Upper lobe of left lung (tissue), 6 donors: ENCODE measurements at regions not wholly inside any gene's neighbourhood (a gene's known extent, or its start where the extent isn't known, plus 50 kb on each side); places are given as distances from the start of the nearest gene placed in this dataset.

ENCODE experiments used
- ATAC-seq, 2 donors: fragments of 200-7000 bp; cut with Tn5 transposase; one replicate each; pipeline ENCODE4 v1.9.1; 2022; ENCODE audit warnings: mild to moderate bottlenecking in 2 of 2, moderate library complexity in 2 of 2; ENCODE audit not compliant: low FRiP score in 2 of 2
- DNase-seq, 2 donors: peaks; one replicate each; pipeline ENCODE4 v3.0.0-alpha.2; 2019 to 2020
- H3K27ac ChIP-seq, 4 donors: fragments of 200-600 bp; sonication (generic); one replicate each; pipeline ENCODE4 v1.5.1; 2016 to 2019
- H3K27me3 ChIP-seq, 4 donors: fragments of 200-600 bp; sonication (generic); one replicate each; pipeline ENCODE4 v1.5.1; 2017 to 2019
- H3K36me3 ChIP-seq, 4 donors: fragments of 200-600 bp; sonication (generic); one replicate each; pipeline ENCODE4 v1.5.1; 2016 to 2019
- H3K4me1 ChIP-seq, 4 donors: fragments of 200-600 bp; sonication (generic); one replicate each; pipeline ENCODE4 v1.5.1; 2018 to 2019
- H3K4me3 ChIP-seq, 4 donors: fragments of 200-600 bp; sonication (generic); one replicate each; pipeline ENCODE4 v1.5.1; 2017 to 2019; ENCODE audit warnings: mild to moderate bottlenecking in 2 of 4, moderate library complexity in 1 of 4
- H3K9me3 ChIP-seq, 4 donors: fragments of 200-600 bp; sonication (generic); one replicate each; pipeline ENCODE4 v1.5.1; 2018 to 2019
- EP300 ChIP-seq, 4 donors: sonication (generic); formaldehyde crosslinking; IDR thresholded peaks; one replicate each; pipeline ENCODE4 v1.5.1; 2017; ENCODE audit warnings: antibody characterized with exemption in 4 of 4, control low read depth in 2 of 4
- POLR2A ChIP-seq, 4 donors: fragments of 450-650 bp; IDR thresholded peaks; one replicate each; pipeline ENCODE4 v1.5.1; 2016 to 2017; ENCODE audit warnings: antibody characterized with exemption in 4 of 4, mild to moderate bottlenecking in 2 of 4
- POLR2AphosphoS5 ChIP-seq, 2 donors: sonication (generic); formaldehyde crosslinking; IDR thresholded peaks; one replicate each; pipeline ENCODE4 v1.5.1; 2017; ENCODE audit warnings: antibody characterized with exemption in 2 of 2
- WGBS, 2 donors: methylation state at CpG; one replicate each; pipeline ENCODE4 v1.1.5; 2017 to 2018; 5-methylcytosine and 5-hydroxymethylcytosine counted together
- TF ChIP-seq, protein P1 (sequence below), 6 experiments: fragments of 450-650 bp in 4 of 6; fragments of 200-600 bp in 2 of 6; sonication (generic) in 2 of 6; IDR thresholded peaks; one replicate each; pipeline ENCODE4 v1.5.1; 2016 to 2019; ENCODE audit warnings: antibody characterized with exemption in 6 of 6
- donor health status: DM: no; HTN: no; CAD: no; lungs with moderate emphysema.
- donor health status: DM: no; HTN: yes; CAD: no; lungs with severe emphysema.

DNA sequence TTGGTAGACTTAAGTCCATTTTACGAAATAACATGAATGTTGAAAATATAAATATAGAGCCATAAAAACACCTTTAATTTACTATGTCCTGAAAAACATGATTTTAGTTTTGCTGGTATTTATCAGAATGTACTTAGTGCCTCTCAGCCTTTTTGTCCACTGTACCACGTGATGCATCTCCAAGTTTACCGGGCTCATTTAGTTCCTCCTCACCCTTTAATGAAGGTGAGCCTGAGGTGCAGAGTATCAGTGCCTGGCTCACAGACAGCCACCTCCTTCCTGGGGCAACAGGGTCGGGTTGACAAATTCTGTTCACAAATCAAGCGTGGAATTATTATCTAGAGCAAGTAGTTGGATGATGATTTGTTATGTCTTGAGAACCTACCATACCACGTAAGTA lies 420.5 kb upstream of the MEIS1 start:
- no peak overlapping the region for H3K27ac ChIP-seq
- H3K27me3 ChIP-seq: no peaks in the 10 kb centered on the region
- DNase-seq (no peak), ATAC-seq (no peak)
- H3K9me3 ChIP-seq: peaks cover 0 to 5% (median 0%) of the 10 kb centered on the region in 4 donors
- H3K4me3 ChIP-seq: no peak overlapping the region
- peaks cover 0 to 7% (median 0%) of the 10 kb centered on the region in 4 donors for H3K4me1 ChIP-seq
- H3K36me3 ChIP-seq: no peaks in the 10 kb centered on the region
- no peak for TF ChIP-seq POLR2AphosphoS5 (IDR thresholded peaks at IDR 0.05)
- no peak for TF ChIP-seq EP300 (IDR thresholded peaks at IDR 0.05)
- TF ChIP-seq, protein P1, sequence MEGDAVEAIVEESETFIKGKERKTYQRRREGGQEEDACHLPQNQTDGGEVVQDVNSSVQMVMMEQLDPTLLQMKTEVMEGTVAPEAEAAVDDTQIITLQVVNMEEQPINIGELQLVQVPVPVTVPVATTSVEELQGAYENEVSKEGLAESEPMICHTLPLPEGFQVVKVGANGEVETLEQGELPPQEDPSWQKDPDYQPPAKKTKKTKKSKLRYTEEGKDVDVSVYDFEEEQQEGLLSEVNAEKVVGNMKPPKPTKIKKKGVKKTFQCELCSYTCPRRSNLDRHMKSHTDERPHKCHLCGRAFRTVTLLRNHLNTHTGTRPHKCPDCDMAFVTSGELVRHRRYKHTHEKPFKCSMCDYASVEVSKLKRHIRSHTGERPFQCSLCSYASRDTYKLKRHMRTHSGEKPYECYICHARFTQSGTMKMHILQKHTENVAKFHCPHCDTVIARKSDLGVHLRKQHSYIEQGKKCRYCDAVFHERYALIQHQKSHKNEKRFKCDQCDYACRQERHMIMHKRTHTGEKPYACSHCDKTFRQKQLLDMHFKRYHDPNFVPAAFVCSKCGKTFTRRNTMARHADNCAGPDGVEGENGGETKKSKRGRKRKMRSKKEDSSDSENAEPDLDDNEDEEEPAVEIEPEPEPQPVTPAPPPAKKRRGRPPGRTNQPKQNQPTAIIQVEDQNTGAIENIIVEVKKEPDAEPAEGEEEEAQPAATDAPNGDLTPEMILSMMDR (IDR thresholded peaks at IDR 0.05): no peak
- no peak for TF ChIP-seq POLR2A (IDR thresholded peaks at IDR 0.05)
- WGBS, 2 donors: 86 to 87% methylated on average over 6 of the region's 6 CpGs

DNA sequence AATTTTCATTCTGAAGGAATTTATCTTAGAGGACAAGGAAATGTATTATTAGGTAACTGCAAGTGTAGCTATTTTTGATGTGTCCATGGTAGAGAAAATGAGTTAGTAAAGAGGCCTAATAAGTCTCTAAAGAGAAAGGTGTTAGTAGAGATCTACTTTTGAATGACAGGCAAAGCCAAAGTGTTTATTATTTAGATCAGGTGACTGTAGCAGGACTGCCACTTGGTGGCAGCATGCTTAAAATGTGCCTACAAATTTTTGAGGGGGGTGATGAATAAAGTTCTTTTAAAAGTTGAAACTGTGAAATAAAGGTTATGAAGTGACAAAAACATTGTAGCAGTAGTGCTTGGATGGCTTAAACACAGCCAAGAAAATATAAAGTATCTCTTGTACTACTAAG lies 421.5 kb upstream of the MEIS1 start:
- H3K36me3 ChIP-seq: no peaks in the 10 kb centered on the region
- TF ChIP-seq EP300 (IDR thresholded peaks at IDR 0.05) (no peak), POLR2A (IDR thresholded peaks at IDR 0.05) (no peak), POLR2AphosphoS5 (IDR thresholded peaks at IDR 0.05) (no peak)
- TF ChIP-seq, protein P1 (IDR thresholded peaks at IDR 0.05): no peak
- no peak overlapping the region for H3K4me3 ChIP-seq
- H3K9me3 ChIP-seq: peaks cover 0 to 5% (median 0%) of the 10 kb centered on the region in 4 donors
- DNase-seq (no peak), ATAC-seq (no peak)
- no peaks in the 10 kb centered on the region for H3K27me3 ChIP-seq
- no peak overlapping the region for H3K27ac ChIP-seq
- peaks cover 0 to 7% (median 0%) of the 10 kb centered on the region in 4 donors for H3K4me1 ChIP-seq

- Histone ChIP-seq H3K9me3 (no peaks in the 10 kb centered on the region), H3K4me3 (no peak overlapping the region), H3K4me1 (peaks cover 0 to 7% (median 2%) of the 10 kb centered on the region in 4 donors), H3K27me3 (no peaks in the 10 kb centered on the region), H3K36me3 (no peaks in the 10 kb centered on the region), H3K27ac (no peak overlapping the region)
- DNase-seq (no peak), ATAC-seq (no peak)
- TF ChIP-seq, protein P1 (IDR thresholded peaks at IDR 0.05): no peak
Measured at GRCh38 chr2:66003931-66004330, 431.0 kb upstream of the MEIS1 start.

DNA sequence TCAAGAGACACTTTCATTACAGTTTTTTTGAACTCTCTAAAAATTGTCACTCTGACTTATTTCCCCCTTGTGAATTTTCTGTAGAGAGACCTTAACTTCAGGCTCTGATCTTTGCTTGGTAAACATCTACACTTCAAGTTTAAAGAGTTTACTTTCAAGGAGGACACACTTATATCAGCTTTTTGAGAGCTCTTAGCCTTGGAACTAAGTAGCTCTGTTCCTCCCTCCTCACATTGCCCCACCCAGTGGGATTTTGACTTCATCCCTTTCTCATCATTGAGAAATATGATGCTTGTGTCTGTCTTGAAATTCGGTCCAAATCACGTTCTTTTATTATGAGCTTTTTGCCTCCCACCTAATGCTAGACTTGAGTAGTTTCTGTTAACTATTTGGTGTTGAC lies 433.4 kb upstream of the MEIS1 start:
- Histone ChIP-seq H3K27me3 (no peaks in the 10 kb centered on the region), H3K36me3 (no peaks in the 10 kb centered on the region), H3K4me1 (peaks cover 0 to 14% (median 4%) of the 10 kb centered on the region in 4 donors), H3K4me3 (no peak overlapping the region), H3K27ac (no peak overlapping the region), H3K9me3 (no peaks in the 10 kb centered on the region)
- DNase-seq (no peak), ATAC-seq (peak in 1 of 2 donors; percentile 77)
- 70 to 75% methylated on average over 2 of the region's 2 CpGs for WGBS, 2 donors
- no peak for TF ChIP-seq POLR2A (IDR thresholded peaks at IDR 0.05)
- no peak for TF ChIP-seq POLR2AphosphoS5 (IDR thresholded peaks at IDR 0.05)
- no peak for TF ChIP-seq EP300 (IDR thresholded peaks at IDR 0.05)
- TF ChIP-seq, protein P1 (IDR thresholded peaks at IDR 0.05): no peak

DNA sequence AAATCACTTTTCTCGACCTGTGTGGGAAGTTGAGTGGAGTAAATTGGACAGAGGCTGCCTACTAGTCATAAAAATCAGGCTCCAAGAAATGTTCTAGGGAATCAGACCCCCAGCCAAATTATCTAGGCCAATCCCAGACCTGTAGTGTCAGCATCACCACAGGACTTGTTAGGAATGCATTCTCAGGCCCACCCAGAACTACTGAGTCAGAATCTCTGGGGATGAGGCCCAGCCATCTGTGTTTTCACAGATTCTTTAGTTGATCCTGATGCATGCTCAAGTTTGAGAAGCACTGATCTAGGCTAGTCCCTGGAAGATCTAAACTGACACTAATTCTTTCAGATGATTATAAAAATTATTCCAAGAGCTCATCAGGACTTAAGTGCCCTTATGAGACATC lies 434.0 kb upstream of the MEIS1 start:
- H3K27me3 ChIP-seq: no peaks in the 10 kb centered on the region
- H3K4me1 ChIP-seq: peaks cover 0 to 14% (median 4%) of the 10 kb centered on the region in 4 donors
- TF ChIP-seq POLR2A (IDR thresholded peaks at IDR 0.05) (no peak), POLR2AphosphoS5 (IDR thresholded peaks at IDR 0.05) (no peak), EP300 (IDR thresholded peaks at IDR 0.05) (no peak)
- TF ChIP-seq, protein P1 (IDR thresholded peaks at IDR 0.05): no peak
- H3K36me3 ChIP-seq: no peaks in the 10 kb centered on the region
- ATAC-seq (peak in 1 of 2 donors; percentile 75), DNase-seq (no peak)
- WGBS, 2 donors: 75 to 80% methylated on average over 1 of the region's 1 CpG
- H3K4me3 ChIP-seq: no peak overlapping the region
- no peaks in the 10 kb centered on the region for H3K9me3 ChIP-seq
- H3K27ac ChIP-seq: no peak overlapping the region
